ENCODE measurements at regions not wholly inside any gene's neighbourhood (a gene's known extent, or its start where the extent isn't known, plus 50 kb on each side); places are given as distances from the start of the nearest gene placed in this dataset.
"Not testable (repeated sequence)": the region's sequence is repeated elsewhere in the genome, so short reads cannot be mapped to it uniquely, and the experiment has no call there.

- peak; percentile 11 for DNase-seq
Measured at GRCh38 chr14:99995700-99996356, 69.4 kb upstream of the EVL start.

- no peak for DNase-seq
Measured at GRCh38 chr14:99996951-99997571, 68.2 kb upstream of the EVL start.

GRCh38 chr14:100000398-100000797, 64.8 kb upstream of the EVL start:
- DNase-seq = not testable (repeated sequence)

GRCh38 chr14:100004392-100004791, 60.8 kb upstream of the EVL start:
- peak; percentile 31 for DNase-seq

GRCh38 chr14:100007254-100007653, 58.0 kb upstream of the EVL start:
- DNase-seq = no peak

- DNase-seq = not testable (repeated sequence)
Measured at GRCh38 chr14:100009802-100010201, 55.4 kb upstream of the EVL start.

GRCh38 chr14:100010679-100011078, 54.5 kb upstream of the EVL start:
- DNase-seq = no peak

GRCh38 chr14:100011628-100012325, 53.4 kb upstream of the EVL start:
- DNase-seq = no peak

GRCh38 chr14:100012478-100013327, 52.5 kb upstream of the EVL start:
- DNase-seq = no peak

GRCh38 chr14:100015251-100015655, 50.0 kb upstream of the EVL start:
- DNase-seq = no peak

Measured in NCI-H1694 (cell line).